Endothelial cell (in vitro differentiated cells): ENCODE measurements at regions not wholly inside any gene's neighbourhood (a gene's known extent, or its start where the extent isn't known, plus 50 kb on each side); places are given as distances from the start of the nearest gene placed in this dataset.

ENCODE experiments used
- DNase-seq: peaks from one replicate; pipeline ENCODE4 v3.0.0; 2021; ENCODE audit warnings: low spot score
- H3K27ac Mint-ChIP-seq: one replicate; pipeline ENCODE4 v1.8.0; 2021; ENCODE audit warnings: mixed read lengths, inconsistent platforms; ENCODE audit not compliant: unreplicated experiment
- H3K27me3 Mint-ChIP-seq: one replicate; pipeline ENCODE4 v1.8.0; 2021; ENCODE audit warnings: mild to moderate bottlenecking, moderate library complexity, mixed read lengths, inconsistent platforms; ENCODE audit not compliant: unreplicated experiment
- H3K36me3 Mint-ChIP-seq: one replicate; pipeline ENCODE4 v1.8.0; 2021; ENCODE audit warnings: mild to moderate bottlenecking, low read depth, mixed read lengths, inconsistent platforms; ENCODE audit not compliant: unreplicated experiment
- H3K4me1 Mint-ChIP-seq: one replicate; pipeline ENCODE4 v1.8.0; 2021; ENCODE audit warnings: mild to moderate bottlenecking, mixed read lengths, inconsistent platforms; ENCODE audit not compliant: unreplicated experiment
- H3K4me3 Mint-ChIP-seq: one replicate; pipeline ENCODE4 v1.8.0; 2021; ENCODE audit warnings: mild to moderate bottlenecking, mixed read lengths, inconsistent platforms; ENCODE audit not compliant: unreplicated experiment
- H3K9me3 Mint-ChIP-seq: one replicate; pipeline ENCODE4 v1.8.0; 2021; ENCODE audit warnings: mixed read lengths, inconsistent platforms; ENCODE audit not compliant: unreplicated experiment
- CTCF ChIP-seq: fragments of 200-600 bp; sonication (generic); IDR thresholded peaks from one replicate; pipeline ENCODE4 v1.5.0; 2021; ENCODE audit warnings: antibody characterized with exemption; ENCODE audit not compliant: unreplicated experiment

- Mint-ChIP-seq H3K4me3 (no peak overlapping the region), H3K27ac (no peak overlapping the region), H3K36me3 (no peaks in the 10 kb centered on the region), H3K27me3 (no peaks in the 10 kb centered on the region), H3K9me3 (no peaks in the 10 kb centered on the region), H3K4me1 (no peaks in the 10 kb centered on the region)
- no peak for TF ChIP-seq CTCF
- no peak for DNase-seq
These were observed 144.9 kb downstream of the TXNL1 start for GRCh38 chr18:56493531-56493930.

GRCh38 chr18:56492136-56492535 is 146.3 kb downstream of the TXNL1 start:
- H3K4me3 Mint-ChIP-seq, result no peak overlapping the region
- TF ChIP-seq CTCF, result no peak
- no peaks in the 10 kb centered on the region for H3K4me1 Mint-ChIP-seq
- DNase-seq, result no peak
- no peaks in the 10 kb centered on the region for H3K27me3 Mint-ChIP-seq
- no peak overlapping the region for H3K27ac Mint-ChIP-seq
- no peaks in the 10 kb centered on the region for H3K36me3 Mint-ChIP-seq
- no peaks in the 10 kb centered on the region for H3K9me3 Mint-ChIP-seq

- TF ChIP-seq CTCF, result no peak
- no peak overlapping the region for H3K27ac Mint-ChIP-seq
- H3K36me3 Mint-ChIP-seq, result no peaks in the 10 kb centered on the region
- H3K9me3 Mint-ChIP-seq, result no peaks in the 10 kb centered on the region
- no peak overlapping the region for H3K4me3 Mint-ChIP-seq
- no peaks in the 10 kb centered on the region for H3K4me1 Mint-ChIP-seq
- DNase-seq, result no peak
- no peaks in the 10 kb centered on the region for H3K27me3 Mint-ChIP-seq
These were observed 147.4 kb downstream of the TXNL1 start for GRCh38 chr18:56490942-56491341.

GRCh38 chr18:56489893-56490292 is 148.5 kb downstream of the TXNL1 start:
- no peaks in the 10 kb centered on the region for H3K9me3 Mint-ChIP-seq
- H3K36me3 Mint-ChIP-seq, result no peaks in the 10 kb centered on the region
- DNase-seq, result no peak
- no peak for TF ChIP-seq CTCF
- H3K27me3 Mint-ChIP-seq, result no peaks in the 10 kb centered on the region
- H3K27ac Mint-ChIP-seq, result no peak overlapping the region
- H3K4me1 Mint-ChIP-seq, result no peaks in the 10 kb centered on the region
- no peak overlapping the region for H3K4me3 Mint-ChIP-seq

- Mint-ChIP-seq H3K36me3 (no peaks in the 10 kb centered on the region), H3K9me3 (no peaks in the 10 kb centered on the region), H3K4me1 (peaks cover 3% of the 10 kb centered on the region), H3K27me3 (no peaks in the 10 kb centered on the region), H3K4me3 (no peak overlapping the region), H3K27ac (no peak overlapping the region)
- no peak for TF ChIP-seq CTCF
- no peak for DNase-seq
These were observed 149.7 kb downstream of the TXNL1 start for GRCh38 chr18:56488739-56489138.
